ENCODE measurements at regions not wholly inside any gene's neighbourhood (a gene's known extent, or its start where the extent isn't known, plus 50 kb on each side); places are given as distances from the start of the nearest gene placed in this dataset.

GRCh38 chr3:159761848-159762635 lies 226.6 kb upstream of the IL12A start:
- peaks cover 0 to 32% (median 19%) of the 10 kb centered on the region in 4 donors for H3K4me1 ChIP-seq
- intact Hi-C loops (cut with DNase I; ENCODE audit: low total_unique reads) = no loop called here
- H3K4me3 ChIP-seq = peak overlapping the region; percentile 69 to 90

GRCh38 chr3:159763011-159763601 lies 225.5 kb upstream of the IL12A start:
- DNase-seq = peak; percentile 80 to 93
- intact Hi-C loops (cut with DNase I; ENCODE audit: low total_unique reads) = no loop called here
- H3K9me3 ChIP-seq = no peaks in the 10 kb centered on the region
- no peaks in the 10 kb centered on the region for H3K27me3 ChIP-seq
- H3K4me3 ChIP-seq = peak overlapping the region; percentile 69 to 90
- H3K36me3 ChIP-seq = no peaks in the 10 kb centered on the region
- no peak for TF ChIP-seq CTCF (IDR thresholded peaks at IDR 0.05)
- peak overlapping the region; percentile 92 to 98 for H3K27ac ChIP-seq
- peaks cover 0 to 43% (median 23%) of the 10 kb centered on the region in 4 donors for H3K4me1 ChIP-seq

More at GRCh38 chr3:159761848-159762635, 226.6 kb upstream of the IL12A start:
- H3K36me3 ChIP-seq = no peaks in the 10 kb centered on the region
- peak overlapping the region; percentile 92 to 98 for H3K27ac ChIP-seq
- H3K27me3 ChIP-seq = no peaks in the 10 kb centered on the region
- TF ChIP-seq CTCF (IDR thresholded peaks at IDR 0.05) = no peak
- no peak for DNase-seq
- no peaks in the 10 kb centered on the region for H3K9me3 ChIP-seq

- peak; percentile 44 to 65 for TF ChIP-seq CTCF (IDR thresholded peaks at IDR 0.05)
These were observed 224.8 kb upstream of the IL12A start for GRCh38 chr3:159763602-159764489.

GRCh38 chr3:159764490-159765029 lies 224.1 kb upstream of the IL12A start:
- H3K4me3 ChIP-seq = peak overlapping the region; percentile 69 to 90
- H3K27ac ChIP-seq = peak overlapping the region; percentile 92 to 98
- TF ChIP-seq CTCF (IDR thresholded peaks at IDR 0.05) = no peak
- no peak for DNase-seq
- intact Hi-C loops (cut with DNase I; ENCODE audit: low total_unique reads) = loop anchor here (2.0 kb wide), 1 partner anchor 34 kb away; no protein-coding TSS in a partner anchor
- no peaks in the 10 kb centered on the region for H3K27me3 ChIP-seq
- no peaks in the 10 kb centered on the region for H3K9me3 ChIP-seq
- no peaks in the 10 kb centered on the region for H3K36me3 ChIP-seq
- peaks cover 0 to 57% (median 34%) of the 10 kb centered on the region in 4 donors for H3K4me1 ChIP-seq

More at GRCh38 chr3:159763602-159764489, 224.8 kb upstream of the IL12A start:
- Histone ChIP-seq H3K36me3 (no peaks in the 10 kb centered on the region), H3K4me1 (peaks cover 0 to 50% (median 30%) of the 10 kb centered on the region in 4 donors), H3K4me3 (peak overlapping the region; percentile 69 to 90), H3K27ac (peak overlapping the region; percentile 92 to 98), H3K27me3 (no peaks in the 10 kb centered on the region), H3K9me3 (no peaks in the 10 kb centered on the region)
- DNase-seq = peak; percentile 60 to 91
- intact Hi-C loops (cut with DNase I; ENCODE audit: low total_unique reads) = loop anchor here (2.0 kb wide), 1 partner anchor 35 kb away; no protein-coding TSS in a partner anchor
